HepG2 (cell line): ENCODE measurements at regions not wholly inside any gene's neighbourhood (a gene's known extent, or its start where the extent isn't known, plus 50 kb on each side); places are given as distances from the start of the nearest gene placed in this dataset.

ENCODE experiments used
- ATF1 ChIP-seq: IDR thresholded peaks from 2 replicates; pipeline ENCODE4 v1.6.1; 2016; ENCODE audit warnings: mild to moderate bottlenecking, control low read depth
- TRAFD1 ChIP-seq: sonication (generic); formaldehyde crosslinking; IDR thresholded peaks from 2 replicates; pipeline ENCODE4 v1.5.1; 2020; ENCODE audit warnings: missing genetic modification reagents, mild to moderate bottlenecking, borderline replicate concordance
- ZBTB34 ChIP-seq: sonication (generic); formaldehyde crosslinking; IDR thresholded peaks from 2 replicates; pipeline ENCODE4 v1.8.0; 2022; ENCODE audit warnings: mild to moderate bottlenecking, missing genetic modification reagents
- TF ChIP-seq, protein P1 (sequence below): sonication (generic); formaldehyde crosslinking; IDR thresholded peaks from 2 replicates; pipeline ENCODE4 v1.9.0; 2021; ENCODE audit warnings: mild to moderate bottlenecking, missing genetic modification reagents

- no peak for TF ChIP-seq TRAFD1 (CRISPR knock-in tag)
- TF ChIP-seq ATF1 = no peak
- TF ChIP-seq, protein P1, sequence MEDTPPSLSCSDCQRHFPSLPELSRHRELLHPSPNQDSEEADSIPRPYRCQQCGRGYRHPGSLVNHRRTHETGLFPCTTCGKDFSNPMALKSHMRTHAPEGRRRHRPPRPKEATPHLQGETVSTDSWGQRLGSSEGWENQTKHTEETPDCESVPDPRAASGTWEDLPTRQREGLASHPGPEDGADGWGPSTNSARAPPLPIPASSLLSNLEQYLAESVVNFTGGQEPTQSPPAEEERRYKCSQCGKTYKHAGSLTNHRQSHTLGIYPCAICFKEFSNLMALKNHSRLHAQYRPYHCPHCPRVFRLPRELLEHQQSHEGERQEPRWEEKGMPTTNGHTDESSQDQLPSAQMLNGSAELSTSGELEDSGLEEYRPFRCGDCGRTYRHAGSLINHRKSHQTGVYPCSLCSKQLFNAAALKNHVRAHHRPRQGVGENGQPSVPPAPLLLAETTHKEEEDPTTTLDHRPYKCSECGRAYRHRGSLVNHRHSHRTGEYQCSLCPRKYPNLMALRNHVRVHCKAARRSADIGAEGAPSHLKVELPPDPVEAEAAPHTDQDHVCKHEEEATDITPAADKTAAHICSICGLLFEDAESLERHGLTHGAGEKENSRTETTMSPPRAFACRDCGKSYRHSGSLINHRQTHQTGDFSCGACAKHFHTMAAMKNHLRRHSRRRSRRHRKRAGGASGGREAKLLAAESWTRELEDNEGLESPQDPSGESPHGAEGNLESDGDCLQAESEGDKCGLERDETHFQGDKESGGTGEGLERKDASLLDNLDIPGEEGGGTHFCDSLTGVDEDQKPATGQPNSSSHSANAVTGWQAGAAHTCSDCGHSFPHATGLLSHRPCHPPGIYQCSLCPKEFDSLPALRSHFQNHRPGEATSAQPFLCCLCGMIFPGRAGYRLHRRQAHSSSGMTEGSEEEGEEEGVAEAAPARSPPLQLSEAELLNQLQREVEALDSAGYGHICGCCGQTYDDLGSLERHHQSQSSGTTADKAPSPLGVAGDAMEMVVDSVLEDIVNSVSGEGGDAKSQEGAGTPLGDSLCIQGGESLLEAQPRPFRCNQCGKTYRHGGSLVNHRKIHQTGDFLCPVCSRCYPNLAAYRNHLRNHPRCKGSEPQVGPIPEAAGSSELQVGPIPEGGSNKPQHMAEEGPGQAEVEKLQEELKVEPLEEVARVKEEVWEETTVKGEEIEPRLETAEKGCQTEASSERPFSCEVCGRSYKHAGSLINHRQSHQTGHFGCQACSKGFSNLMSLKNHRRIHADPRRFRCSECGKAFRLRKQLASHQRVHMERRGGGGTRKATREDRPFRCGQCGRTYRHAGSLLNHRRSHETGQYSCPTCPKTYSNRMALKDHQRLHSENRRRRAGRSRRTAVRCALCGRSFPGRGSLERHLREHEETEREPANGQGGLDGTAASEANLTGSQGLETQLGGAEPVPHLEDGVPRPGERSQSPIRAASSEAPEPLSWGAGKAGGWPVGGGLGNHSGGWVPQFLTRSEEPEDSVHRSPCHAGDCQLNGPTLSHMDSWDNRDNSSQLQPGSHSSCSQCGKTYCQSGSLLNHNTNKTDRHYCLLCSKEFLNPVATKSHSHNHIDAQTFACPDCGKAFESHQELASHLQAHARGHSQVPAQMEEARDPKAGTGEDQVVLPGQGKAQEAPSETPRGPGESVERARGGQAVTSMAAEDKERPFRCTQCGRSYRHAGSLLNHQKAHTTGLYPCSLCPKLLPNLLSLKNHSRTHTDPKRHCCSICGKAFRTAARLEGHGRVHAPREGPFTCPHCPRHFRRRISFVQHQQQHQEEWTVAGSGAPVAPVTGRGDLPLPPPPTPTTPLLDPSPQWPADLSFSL (CRISPR knock-in tag) = no peak
- TF ChIP-seq ZBTB34 (CRISPR knock-in tag) = no peak
- TF ChIP-seq, all 625 proteins: peak for 0
These were observed 210.4 kb downstream of the SPRY1 start (continued) for GRCh38 chr4:123606946-123607542.
